ENCODE measurements at regions not wholly inside any gene's neighbourhood (a gene's known extent, or its start where the extent isn't known, plus 50 kb on each side); places are given as distances from the start of the nearest gene placed in this dataset.

DNA sequence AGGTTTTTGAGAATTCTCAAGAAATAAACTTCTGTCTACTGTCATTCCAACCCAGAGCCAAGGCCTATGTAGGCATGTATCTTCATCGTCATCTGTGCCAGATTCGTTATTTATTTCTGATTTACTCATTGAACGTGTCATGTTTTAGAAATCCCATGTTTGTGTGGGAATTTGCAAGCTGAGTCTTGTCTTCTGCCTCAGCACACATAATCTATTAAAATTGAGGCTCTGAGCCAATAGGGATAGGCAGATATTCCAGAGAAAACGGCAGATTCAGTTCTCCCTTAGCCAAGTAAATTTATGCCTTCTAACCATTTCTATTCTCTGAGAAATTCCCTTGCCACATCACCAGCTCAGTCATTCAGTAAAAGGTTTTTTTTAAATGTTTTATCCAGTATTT, 444.6 kb downstream of the REEP3 start:
- TF ChIP-seq CTCF (IDR thresholded peaks at IDR 0.05) (no peak), EZH2 (IDR thresholded peaks at IDR 0.05; ENCODE audit: borderline replicate concordance, insufficient read depth, low read depth, low read length, poor library complexity, severe bottlenecking) (no peak)

Measured in B cell (primary cell).